DOHH2 (cell line): ENCODE measurements at regions not wholly inside any gene's neighbourhood (a gene's known extent, or its start where the extent isn't known, plus 50 kb on each side); places are given as distances from the start of the nearest gene placed in this dataset.

Experiments
- EZH2phosphoT487 ChIP-seq: fragments of 200-600 bp; sonication (generic); IDR thresholded peaks from 2 replicates; pipeline ENCODE4 v1.6.1; 2017; ENCODE audit warnings: borderline replicate concordance, mild to moderate bottlenecking, antibody characterized with exemption, low read length, moderate library complexity, mixed read lengths
- TF ChIP-seq, protein P1 (sequence below): fragments of 200-600 bp; sonication (generic); IDR thresholded peaks from one replicate; pipeline ENCODE4 v1.5.1; 2014; ENCODE audit warnings: antibody characterized with exemption, mild to moderate bottlenecking, low read depth, low read length; ENCODE audit not compliant: poor library complexity, severe bottlenecking

GRCh38 chr20:43799150-43799711 lies 72.4 kb upstream of the GTSF1L start:
- TF ChIP-seq, protein P1, sequence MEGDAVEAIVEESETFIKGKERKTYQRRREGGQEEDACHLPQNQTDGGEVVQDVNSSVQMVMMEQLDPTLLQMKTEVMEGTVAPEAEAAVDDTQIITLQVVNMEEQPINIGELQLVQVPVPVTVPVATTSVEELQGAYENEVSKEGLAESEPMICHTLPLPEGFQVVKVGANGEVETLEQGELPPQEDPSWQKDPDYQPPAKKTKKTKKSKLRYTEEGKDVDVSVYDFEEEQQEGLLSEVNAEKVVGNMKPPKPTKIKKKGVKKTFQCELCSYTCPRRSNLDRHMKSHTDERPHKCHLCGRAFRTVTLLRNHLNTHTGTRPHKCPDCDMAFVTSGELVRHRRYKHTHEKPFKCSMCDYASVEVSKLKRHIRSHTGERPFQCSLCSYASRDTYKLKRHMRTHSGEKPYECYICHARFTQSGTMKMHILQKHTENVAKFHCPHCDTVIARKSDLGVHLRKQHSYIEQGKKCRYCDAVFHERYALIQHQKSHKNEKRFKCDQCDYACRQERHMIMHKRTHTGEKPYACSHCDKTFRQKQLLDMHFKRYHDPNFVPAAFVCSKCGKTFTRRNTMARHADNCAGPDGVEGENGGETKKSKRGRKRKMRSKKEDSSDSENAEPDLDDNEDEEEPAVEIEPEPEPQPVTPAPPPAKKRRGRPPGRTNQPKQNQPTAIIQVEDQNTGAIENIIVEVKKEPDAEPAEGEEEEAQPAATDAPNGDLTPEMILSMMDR, result no peak
- no peak for TF ChIP-seq EZH2phosphoT487
